ENCODE measurements at regions not wholly inside any gene's neighbourhood (a gene's known extent, or its start where the extent isn't known, plus 50 kb on each side); places are given as distances from the start of the nearest gene placed in this dataset.

GRCh38 chr7:113698556-113699220 lies 220.1 kb downstream of the PPP1R3A start:
- Histone ChIP-seq H3K36me3 (ENCODE audit: insufficient read depth, low read length) (no peaks in the 10 kb centered on the region), H3K9ac (ENCODE audit: low read depth, low read length) (no peak overlapping the region), H3K27ac (ENCODE audit: low read length) (no peak overlapping the region), H3K4me3 (ENCODE audit: low read depth in 1 of 2, low read length in 2 of 2) (no peak overlapping the region), H2AFZ (ENCODE audit: low read depth, low read length) (no peak overlapping the region), H3K9me3 (ENCODE audit: insufficient read depth, low read length, severe bottlenecking) (no peaks in the 10 kb centered on the region), H3K27me3 (ENCODE audit: insufficient read depth, low read length, poor library complexity) (no peaks in the 10 kb centered on the region), H3K4me2 (ENCODE audit: insufficient read depth, low read length) (no peak overlapping the region), H3K4me1 (ENCODE audit: insufficient read depth, low read length) (no peaks in the 10 kb centered on the region), H4K20me1 (ENCODE audit: insufficient read depth, low read length) (no peaks in the 10 kb centered on the region), H3K79me2 (ENCODE audit: insufficient read depth, low read length) (no peaks in the 10 kb centered on the region)
- peak; percentile 7 for DNase-seq
- peak; percentile 58; the same call in 2 of the 3 replicates for ATAC-seq (ENCODE audit: insufficient read depth, low read depth)
- peak; percentile 85 for TF ChIP-seq CTCF (IDR thresholded peaks at IDR 0.05; ENCODE audit: borderline replicate concordance, extremely low read depth, low read length, poor library complexity, severe bottlenecking)
- TF ChIP-seq EZH2 (IDR thresholded peaks at IDR 0.05; ENCODE audit: borderline replicate concordance, low read depth, low read length, severe bottlenecking) = no peak

- TF ChIP-seq CTCF (IDR thresholded peaks at IDR 0.05; ENCODE audit: borderline replicate concordance, extremely low read depth, low read length, poor library complexity, severe bottlenecking) (no peak), EZH2 (IDR thresholded peaks at IDR 0.05; ENCODE audit: borderline replicate concordance, low read depth, low read length, severe bottlenecking) (no peak)
- no peak for ATAC-seq (ENCODE audit: insufficient read depth, low read depth)
- H3K27ac ChIP-seq (ENCODE audit: low read length) = no peak overlapping the region
These were observed 224.7 kb downstream of the PPP1R3A start for GRCh38 chr7:113694149-113694548.

GRCh38 chr7:113684165-113684564 lies 234.6 kb downstream of the PPP1R3A start:
- DNase-seq = no peak
- ATAC-seq (ENCODE audit: insufficient read depth, low read depth) = no peak
- H2AFZ ChIP-seq (ENCODE audit: low read depth, low read length) = no peak overlapping the region

More at GRCh38 chr7:113694149-113694548, 224.7 kb downstream of the PPP1R3A start:
- Histone ChIP-seq H3K79me2 (ENCODE audit: insufficient read depth, low read length) (no peaks in the 10 kb centered on the region), H2AFZ (ENCODE audit: low read depth, low read length) (no peak overlapping the region), H3K4me3 (ENCODE audit: low read depth in 1 of 2, low read length in 2 of 2) (no peak overlapping the region), H4K20me1 (ENCODE audit: insufficient read depth, low read length) (no peaks in the 10 kb centered on the region), H3K9me3 (ENCODE audit: insufficient read depth, low read length, severe bottlenecking) (no peaks in the 10 kb centered on the region), H3K4me2 (ENCODE audit: insufficient read depth, low read length) (no peak overlapping the region), H3K4me1 (ENCODE audit: insufficient read depth, low read length) (no peaks in the 10 kb centered on the region), H3K9ac (ENCODE audit: low read depth, low read length) (no peak overlapping the region), H3K27me3 (ENCODE audit: insufficient read depth, low read length, poor library complexity) (no peaks in the 10 kb centered on the region), H3K36me3 (ENCODE audit: insufficient read depth, low read length) (no peaks in the 10 kb centered on the region)
- DNase-seq = no peak

More at GRCh38 chr7:113684165-113684564, 234.6 kb downstream of the PPP1R3A start:
- Histone ChIP-seq H3K4me3 (ENCODE audit: low read depth in 1 of 2, low read length in 2 of 2) (no peak overlapping the region), H3K9ac (ENCODE audit: low read depth, low read length) (no peak overlapping the region), H3K36me3 (ENCODE audit: insufficient read depth, low read length) (no peaks in the 10 kb centered on the region), H3K4me2 (ENCODE audit: insufficient read depth, low read length) (no peak overlapping the region), H3K27ac (ENCODE audit: low read length) (no peak overlapping the region), H3K4me1 (ENCODE audit: insufficient read depth, low read length) (no peaks in the 10 kb centered on the region), H4K20me1 (ENCODE audit: insufficient read depth, low read length) (no peaks in the 10 kb centered on the region), H3K9me3 (ENCODE audit: insufficient read depth, low read length, severe bottlenecking) (no peaks in the 10 kb centered on the region), H3K27me3 (ENCODE audit: insufficient read depth, low read length, poor library complexity) (no peaks in the 10 kb centered on the region), H3K79me2 (ENCODE audit: insufficient read depth, low read length) (no peaks in the 10 kb centered on the region)
- TF ChIP-seq CTCF (IDR thresholded peaks at IDR 0.05; ENCODE audit: borderline replicate concordance, extremely low read depth, low read length, poor library complexity, severe bottlenecking) = no peak
- no peak for TF ChIP-seq EZH2 (IDR thresholded peaks at IDR 0.05; ENCODE audit: borderline replicate concordance, low read depth, low read length, severe bottlenecking)

Data from DND-41 (cell line).